Inflammatory macrophage (primary cell): ENCODE measurements at regions not wholly inside any gene's neighbourhood (a gene's known extent, or its start where the extent isn't known, plus 50 kb on each side); places are given as distances from the start of the nearest gene placed in this dataset.

Experiments
- DNase-seq, 2 donors: peaks; one replicate each; pipeline ENCODE4 v3.0.0-alpha.2; 2020 to 2022

DNA sequence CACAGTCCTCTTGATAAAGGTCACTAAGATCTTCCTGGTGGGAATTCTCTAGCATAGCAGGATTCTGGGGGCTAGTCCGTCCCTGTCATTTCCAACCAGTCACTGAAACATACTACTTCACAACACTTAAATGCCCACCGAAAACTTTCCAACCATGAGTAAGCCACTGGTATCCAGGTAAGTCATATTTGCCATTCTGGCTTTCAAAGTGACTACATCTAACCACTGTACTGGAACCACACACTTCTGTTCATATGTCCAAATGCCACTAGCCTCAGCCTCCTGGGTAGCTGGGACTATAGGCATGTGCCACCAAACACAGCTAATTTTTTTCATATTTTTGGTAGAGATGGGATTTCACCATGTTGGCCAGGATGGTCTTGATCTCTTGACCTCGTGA is 64.3 kb upstream of the VANGL1 start:
- no peak for DNase-seq

- DNase-seq = no peak
Observed at GRCh38 chr1:115575661-115576060, 66.1 kb upstream of the VANGL1 start.

DNA sequence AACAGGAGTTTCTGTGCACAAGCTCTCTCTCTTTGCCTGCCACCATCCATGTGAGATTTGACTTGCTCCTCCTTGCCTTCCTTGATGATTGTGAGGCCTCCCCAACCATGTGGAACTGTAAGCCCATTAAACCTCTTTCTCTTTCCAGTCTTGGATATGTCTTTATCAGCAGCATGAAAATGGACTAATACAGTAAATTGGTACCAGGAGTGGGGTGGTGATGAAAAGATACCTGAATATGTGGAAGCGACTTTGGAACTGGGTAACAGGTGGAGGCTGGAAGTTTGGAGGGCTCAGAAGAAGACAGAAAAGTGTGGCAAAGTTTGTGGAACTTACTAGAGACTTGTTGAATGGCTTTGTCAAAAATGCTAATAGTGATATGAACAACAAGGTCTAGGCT is 69.1 kb upstream of the VANGL1 start:
- no peak for DNase-seq

DNA sequence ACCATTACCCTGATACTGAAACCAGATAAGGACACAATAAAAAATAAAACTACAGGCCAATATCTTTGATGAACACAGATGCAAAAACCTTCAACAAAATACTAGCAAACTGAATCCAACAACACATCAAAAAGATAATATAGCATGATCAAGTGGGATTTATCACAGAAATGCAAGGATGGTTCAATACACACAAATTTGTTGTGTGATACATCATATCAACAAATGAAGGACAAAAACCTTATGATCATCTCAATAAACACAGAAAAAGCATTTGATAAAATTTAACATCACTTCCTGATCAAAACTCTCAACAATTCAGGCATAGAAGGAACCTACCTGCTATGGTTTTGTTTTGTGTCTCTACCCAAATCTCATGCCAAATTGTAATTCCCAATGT is 74.3 kb upstream of the VANGL1 start:
- no peak for DNase-seq

- DNase-seq = no peak
Observed at GRCh38 chr1:115565791-115566190, 76.0 kb upstream of the VANGL1 start.

DNA sequence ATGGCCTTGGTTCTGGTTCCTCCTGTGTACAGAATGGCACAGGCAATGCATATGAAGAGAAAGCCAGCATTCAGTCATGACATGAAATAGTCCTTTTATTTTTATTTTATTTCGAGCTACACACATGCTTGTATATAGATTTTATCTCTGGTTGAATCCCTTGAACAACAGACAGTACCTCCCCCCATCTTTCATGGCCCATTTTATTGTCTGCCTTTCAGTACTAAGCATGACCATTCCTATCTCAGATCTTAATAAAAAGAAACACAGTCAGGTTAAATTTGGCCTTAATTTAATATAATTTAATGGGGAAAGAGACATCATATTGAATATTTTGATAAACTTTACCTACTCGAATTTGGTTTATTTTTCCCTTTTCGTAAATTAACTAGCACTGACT is 76.4 kb upstream of the VANGL1 start:
- DNase-seq = no peak

GRCh38 chr1:115564201-115564600 is 77.6 kb upstream of the VANGL1 start:
- DNase-seq = no peak

DNA sequence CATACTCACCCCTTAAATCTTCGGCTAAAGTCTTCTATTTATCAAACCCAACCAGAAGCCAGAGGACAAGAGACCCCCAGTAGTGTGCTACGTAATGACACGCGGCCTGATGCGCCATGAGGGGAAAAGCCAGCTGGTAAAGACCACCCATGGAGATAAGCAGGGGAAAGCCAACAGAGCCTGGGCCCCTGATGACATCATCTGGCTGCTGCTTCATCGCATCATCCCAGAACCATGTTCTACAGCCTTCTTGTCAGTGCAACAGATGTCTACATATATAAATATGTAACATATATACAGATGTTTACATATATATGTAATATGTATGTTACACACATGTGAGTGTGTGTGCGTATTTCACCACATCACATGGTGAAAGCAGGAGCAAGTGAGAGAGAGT is 81.7 kb upstream of the VANGL1 start:
- no peak for DNase-seq

DNA sequence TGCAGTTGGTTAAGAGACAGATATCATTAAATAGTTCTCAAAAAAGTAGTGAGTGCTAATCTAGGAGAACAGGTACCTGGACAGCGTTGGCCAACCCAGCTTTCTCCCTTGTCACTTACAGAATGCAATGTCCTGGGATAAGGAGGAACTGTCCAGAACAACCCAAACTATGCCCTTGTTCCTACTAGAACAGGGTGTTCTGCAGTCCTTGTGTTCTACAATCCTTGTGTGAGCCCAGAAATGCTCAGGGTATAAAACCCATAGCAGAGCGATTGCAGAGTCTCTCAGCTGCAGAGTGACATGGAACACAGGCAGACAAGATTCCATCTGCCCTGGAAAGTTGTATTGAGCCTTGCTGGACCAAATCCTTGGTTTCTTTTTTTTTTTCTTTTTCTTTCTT is 83.5 kb upstream of the VANGL1 start:
- no peak for DNase-seq

GRCh38 chr1:115557715-115558114 is 84.1 kb upstream of the VANGL1 start:
- no peak for DNase-seq

DNA sequence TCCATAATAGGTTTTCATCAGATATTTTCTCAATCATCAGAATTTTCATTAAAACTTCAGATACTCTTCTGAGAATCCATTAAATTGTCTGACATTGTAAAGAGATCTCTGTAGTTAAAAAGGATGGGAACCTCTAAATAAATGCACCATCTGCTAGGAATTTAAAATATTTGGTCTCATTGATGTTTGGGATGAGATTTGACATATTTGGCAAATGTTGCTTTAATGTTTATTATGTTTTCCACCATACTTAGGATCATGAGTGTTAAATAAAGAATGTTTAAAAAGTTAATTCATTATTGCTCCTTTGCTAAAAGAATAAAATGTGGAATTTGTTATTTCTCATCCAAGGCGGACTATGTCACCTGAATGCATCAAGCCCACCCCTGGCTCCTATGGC is 85.5 kb upstream of the VANGL1 start:
- DNase-seq = no peak

GRCh38 chr1:115555446-115555845 is 86.3 kb upstream of the VANGL1 start:
- DNase-seq = no peak

DNA sequence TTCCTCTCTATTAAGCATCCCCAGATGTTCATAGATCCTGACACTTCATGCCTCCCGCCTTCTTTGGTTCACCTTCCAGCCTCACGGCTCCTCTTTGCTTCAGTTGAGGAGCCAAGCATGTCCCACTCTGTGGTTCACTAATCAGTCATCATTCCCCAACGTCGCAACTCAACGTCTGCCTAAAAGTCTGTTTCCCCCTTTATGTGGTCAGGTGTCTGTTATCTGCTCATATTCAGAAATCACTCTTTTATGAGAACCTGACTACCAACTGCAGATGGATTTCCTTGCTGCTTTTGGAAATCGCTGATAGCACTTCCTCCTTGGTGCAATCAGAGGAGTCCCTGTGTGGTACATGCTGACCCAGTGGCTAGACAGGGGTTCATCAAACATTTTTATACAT is 94.1 kb upstream of the VANGL1 start:
- DNase-seq = no peak

DNA sequence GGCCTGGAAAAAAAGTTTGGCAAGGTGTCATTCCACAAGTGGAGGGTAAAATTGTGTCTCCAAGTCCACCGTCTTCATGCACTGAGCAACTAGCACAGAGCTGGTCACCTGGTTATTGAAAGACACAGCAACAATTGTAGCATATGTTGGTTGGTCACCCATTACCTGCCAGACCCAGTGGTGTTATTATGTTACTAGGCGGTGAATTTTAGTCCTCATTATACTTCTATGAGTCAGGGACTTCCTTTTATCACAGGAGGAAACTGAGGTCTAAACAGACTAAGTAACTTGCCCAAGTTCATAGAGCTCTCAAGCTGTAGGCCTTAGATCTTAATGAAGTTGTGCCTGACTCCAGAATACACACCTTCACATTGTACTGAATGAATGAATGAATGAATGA is 94.9 kb upstream of the VANGL1 start:
- no peak for DNase-seq

DNA sequence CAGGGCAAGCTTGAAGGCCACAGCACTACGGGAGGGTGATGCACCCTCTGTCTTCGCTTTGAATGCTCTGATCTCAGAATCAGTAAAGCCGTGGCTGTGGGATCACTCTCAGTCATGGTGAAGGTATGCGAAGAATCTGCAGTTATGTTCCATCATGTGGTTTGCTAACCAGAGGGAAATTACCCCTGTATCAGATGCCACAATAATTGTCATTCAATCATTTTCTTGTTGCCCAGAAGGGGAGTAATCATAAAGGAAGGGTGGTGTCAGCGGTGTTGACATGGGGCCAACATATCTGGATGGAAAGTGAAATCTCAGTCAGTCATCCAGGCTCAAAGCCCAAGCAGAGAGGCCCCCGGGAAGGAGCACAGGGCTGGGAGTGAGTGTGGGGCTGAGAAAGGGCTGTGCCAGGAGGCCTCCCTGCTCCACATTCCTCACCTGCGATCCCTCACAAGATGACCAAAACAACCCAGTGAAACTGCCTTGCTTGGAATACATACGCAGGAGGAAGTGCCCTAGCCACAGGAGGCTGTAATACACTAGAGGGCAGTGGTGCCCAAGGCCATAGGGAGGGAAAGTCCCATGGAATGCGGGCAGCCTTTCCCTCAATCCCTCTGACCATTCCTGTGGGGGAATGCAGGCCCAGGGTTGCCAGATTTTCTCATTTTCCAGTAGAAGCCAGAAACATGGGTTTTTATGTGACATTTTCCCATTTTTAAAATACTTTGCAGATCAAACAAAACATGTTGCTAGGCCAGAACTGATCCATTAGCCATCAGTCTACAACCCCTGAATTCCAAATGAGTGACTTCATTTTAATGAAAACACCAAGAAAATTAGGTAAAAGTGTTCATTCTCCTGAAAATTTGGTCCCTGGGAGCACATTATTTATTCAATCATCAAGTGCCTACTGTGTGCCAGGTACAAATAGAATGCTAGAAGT is 95.7 kb upstream of the VANGL1 start:
- peak in 1 of 2 donors; percentile 8 for DNase-seq

DNA sequence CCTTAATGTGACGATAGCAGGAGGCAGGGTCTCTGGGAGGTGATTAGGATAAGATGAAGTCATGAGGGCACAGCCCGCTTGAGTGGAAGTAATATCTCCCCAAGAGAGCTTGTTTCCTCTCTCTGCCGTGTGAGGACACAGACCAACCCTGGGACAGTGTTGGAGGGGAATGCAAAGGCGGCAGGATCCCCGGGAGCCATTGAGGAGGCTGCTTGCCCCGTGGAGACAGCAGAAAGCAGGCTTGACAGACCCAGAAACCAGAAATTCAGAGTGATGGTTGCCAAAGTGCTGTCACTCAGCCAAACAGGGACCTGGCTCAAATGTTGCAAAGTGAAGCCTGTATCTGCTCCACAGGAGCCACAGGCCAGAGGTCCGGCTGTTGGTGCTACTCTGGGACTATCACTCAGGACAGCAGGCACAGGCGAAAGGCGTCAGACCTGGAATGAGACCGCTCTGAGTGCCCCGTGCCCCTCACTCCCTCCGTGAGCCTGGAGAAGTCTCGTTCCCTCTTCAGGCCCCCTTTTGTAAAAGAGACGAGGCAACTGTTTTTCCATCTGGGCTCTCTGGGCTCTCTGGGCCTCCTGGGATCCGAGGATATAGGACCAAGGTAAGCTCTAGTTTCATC is 96.6 kb upstream of the VANGL1 start:
- no peak for DNase-seq

GRCh38 chr1:115544131-115544530 is 97.6 kb upstream of the VANGL1 start:
- no peak for DNase-seq

DNA sequence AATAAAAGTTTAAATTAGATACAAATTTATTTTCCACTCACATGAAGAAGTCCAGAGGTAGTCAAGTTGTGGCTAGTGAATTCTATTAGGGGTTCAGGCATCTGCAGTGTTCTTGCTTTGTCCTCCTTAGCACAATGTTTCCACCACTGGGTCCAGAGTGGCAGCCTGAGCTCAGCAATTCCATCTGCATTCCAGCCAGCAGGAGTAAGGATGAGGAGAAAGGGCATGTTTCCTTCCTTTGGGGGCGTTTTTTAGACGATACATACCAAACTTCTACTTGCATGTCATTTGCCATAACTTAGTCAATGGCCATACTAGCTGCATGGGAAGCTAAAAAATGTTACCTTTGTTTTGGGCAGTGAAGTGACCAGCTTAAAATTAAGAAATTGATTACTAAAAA is 98.5 kb upstream of the VANGL1 start:
- no peak for DNase-seq

- DNase-seq = no peak
Observed at GRCh38 chr1:115539736-115540135, 102.0 kb upstream of the VANGL1 start.

GRCh38 chr1:115539061-115539460 is 102.7 kb upstream of the VANGL1 start:
- DNase-seq = no peak

GRCh38 chr1:115538579-115538978 is 103.2 kb upstream of the VANGL1 start:
- no peak for DNase-seq

- DNase-seq = no peak
Observed at GRCh38 chr1:115537415-115537814, 104.4 kb upstream of the VANGL1 start.

- no peak for DNase-seq
Observed at GRCh38 chr1:115536279-115536816, 105.4 kb upstream of the VANGL1 start.

DNA sequence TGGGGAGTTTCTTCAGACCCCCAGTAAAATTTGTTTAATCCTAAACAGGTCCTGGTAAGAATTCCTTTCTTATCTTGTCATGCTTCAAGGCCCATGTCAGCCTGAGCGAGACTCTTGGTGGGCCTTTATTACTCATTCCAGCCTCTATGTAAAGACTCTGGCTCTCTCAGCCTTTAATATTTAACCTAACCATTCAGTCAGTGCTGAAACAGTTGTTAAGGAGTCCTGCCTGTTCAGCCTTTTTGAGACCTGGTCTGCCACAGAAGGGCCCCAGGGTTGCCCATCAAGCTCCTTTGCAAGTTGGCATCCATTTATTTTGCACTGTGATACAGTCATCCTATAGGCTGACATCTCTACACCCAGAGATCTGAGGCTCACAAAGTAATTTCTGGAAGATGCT is 107.7 kb upstream of the VANGL1 start:
- DNase-seq = no peak
